ENCODE measurements at regions not wholly inside any gene's neighbourhood (a gene's known extent, or its start where the extent isn't known, plus 50 kb on each side); places are given as distances from the start of the nearest gene placed in this dataset.

- no peak for TF ChIP-seq CTCF (IDR thresholded peaks at IDR 0.05 in 8 of 11, conservative IDR thresholded peaks at IDR 0.05 in 3 of 11)
- no peak for TF ChIP-seq POLR2A (IDR thresholded peaks at IDR 0.05)
- TF ChIP-seq POLR2AphosphoS5 (IDR thresholded peaks at IDR 0.05), result no peak
Measured at GRCh38 chr16:59324462-59324861, 590.3 kb upstream of the GOT2 start.
